ENCODE measurements at regions not wholly inside any gene's neighbourhood (a gene's known extent, or its start where the extent isn't known, plus 50 kb on each side); places are given as distances from the start of the nearest gene placed in this dataset.

GRCh38 chr2:129262934-129263333, 716.5 kb upstream of the RAB6C start:
- Histone ChIP-seq H3K4me3 (ENCODE audit: low read length) (no peak overlapping the region), H3K4me1 (ENCODE audit: low read length) (no peaks in the 10 kb centered on the region), H3K27ac (ENCODE audit: low read length) (no peak overlapping the region), H3K4me2 (ENCODE audit: low read length) (no peak overlapping the region), H4K20me1 (ENCODE audit: insufficient read depth, low read length) (no peaks in the 10 kb centered on the region), H3K9me3 (ENCODE audit: insufficient read depth, low read length) (no peaks in the 10 kb centered on the region; the same call in 1 of the 2 replicates), H2AFZ (ENCODE audit: low read depth, low read length) (no peak overlapping the region), H3K27me3 (ENCODE audit: low read depth, low read length) (no peaks in the 10 kb centered on the region), H3K9ac (ENCODE audit: low read length) (no peak overlapping the region), H3K36me3 (replicated peaks; ENCODE audit: low read depth, low read length) (no peaks in the 10 kb centered on the region), H3K79me2 (ENCODE audit: low read length) (no peaks in the 10 kb centered on the region)
- no peak for TF ChIP-seq CTCF (IDR thresholded peaks at IDR 0.05; ENCODE audit: low read depth, low read length)
- TF ChIP-seq EZH2phosphoT487 (IDR thresholded peaks at IDR 0.05; ENCODE audit: low read depth), result no peak

GRCh38 chr2:129263939-129264338, 715.5 kb upstream of the RAB6C start:
- Histone ChIP-seq H3K4me2 (ENCODE audit: low read length) (no peak overlapping the region), H3K9ac (ENCODE audit: low read length) (no peak overlapping the region), H3K36me3 (replicated peaks; ENCODE audit: low read depth, low read length) (no peaks in the 10 kb centered on the region), H2AFZ (ENCODE audit: low read depth, low read length) (no peak overlapping the region), H3K4me1 (ENCODE audit: low read length) (no peaks in the 10 kb centered on the region), H3K27ac (ENCODE audit: low read length) (no peak overlapping the region), H3K27me3 (ENCODE audit: low read depth, low read length) (no peaks in the 10 kb centered on the region), H3K4me3 (ENCODE audit: low read length) (no peak overlapping the region), H3K79me2 (ENCODE audit: low read length) (no peaks in the 10 kb centered on the region), H3K9me3 (ENCODE audit: insufficient read depth, low read length) (no peaks in the 10 kb centered on the region; the same call in 1 of the 2 replicates), H4K20me1 (ENCODE audit: insufficient read depth, low read length) (no peaks in the 10 kb centered on the region)
- TF ChIP-seq EZH2phosphoT487 (IDR thresholded peaks at IDR 0.05; ENCODE audit: low read depth) (no peak), CTCF (IDR thresholded peaks at IDR 0.05; ENCODE audit: low read depth, low read length) (no peak)

- H3K9me3 ChIP-seq (ENCODE audit: insufficient read depth, low read length), result no peaks in the 10 kb centered on the region; the same call in 1 of the 2 replicates
- no peak overlapping the region for H3K4me2 ChIP-seq (ENCODE audit: low read length)
- H4K20me1 ChIP-seq (ENCODE audit: insufficient read depth, low read length), result no peaks in the 10 kb centered on the region
- H3K4me3 ChIP-seq (ENCODE audit: low read length), result no peak overlapping the region
- no peaks in the 10 kb centered on the region for H3K27me3 ChIP-seq (ENCODE audit: low read depth, low read length)
- TF ChIP-seq EZH2phosphoT487 (IDR thresholded peaks at IDR 0.05; ENCODE audit: low read depth) (no peak), CTCF (IDR thresholded peaks at IDR 0.05; ENCODE audit: low read depth, low read length) (no peak)
- no peak overlapping the region for H2AFZ ChIP-seq (ENCODE audit: low read depth, low read length)
- H3K9ac ChIP-seq (ENCODE audit: low read length), result no peak overlapping the region
- H3K27ac ChIP-seq (ENCODE audit: low read length), result no peak overlapping the region
- no peaks in the 10 kb centered on the region for H3K4me1 ChIP-seq (ENCODE audit: low read length)
- no peaks in the 10 kb centered on the region for H3K36me3 ChIP-seq (replicated peaks; ENCODE audit: low read depth, low read length)
- H3K79me2 ChIP-seq (ENCODE audit: low read length), result no peaks in the 10 kb centered on the region
Observed at GRCh38 chr2:129267559-129267958, 711.9 kb upstream of the RAB6C start.

- Histone ChIP-seq H3K9me3 (ENCODE audit: insufficient read depth, low read length) (no peaks in the 10 kb centered on the region), H3K4me1 (ENCODE audit: low read length) (no peaks in the 10 kb centered on the region), H3K4me3 (ENCODE audit: low read length) (no peak overlapping the region), H2AFZ (ENCODE audit: low read depth, low read length) (no peak overlapping the region), H3K79me2 (ENCODE audit: low read length) (no peaks in the 10 kb centered on the region), H3K27ac (ENCODE audit: low read length) (no peak overlapping the region), H3K9ac (ENCODE audit: low read length) (no peak overlapping the region), H4K20me1 (ENCODE audit: insufficient read depth, low read length) (no peaks in the 10 kb centered on the region), H3K4me2 (ENCODE audit: low read length) (no peak overlapping the region), H3K27me3 (ENCODE audit: low read depth, low read length) (no peaks in the 10 kb centered on the region), H3K36me3 (replicated peaks; ENCODE audit: low read depth, low read length) (no peaks in the 10 kb centered on the region)
- TF ChIP-seq EZH2phosphoT487 (IDR thresholded peaks at IDR 0.05; ENCODE audit: low read depth), result no peak
- no peak for TF ChIP-seq CTCF (IDR thresholded peaks at IDR 0.05; ENCODE audit: low read depth, low read length)
Observed at GRCh38 chr2:129273266-129274037, 706.0 kb upstream of the RAB6C start.
